Keratinocyte (primary cell): ENCODE measurements at regions not wholly inside any gene's neighbourhood (a gene's known extent, or its start where the extent isn't known, plus 50 kb on each side); places are given as distances from the start of the nearest gene placed in this dataset.

Experiments
- DNase-seq: peaks from one replicate; pipeline ENCODE4 v3.0.0-alpha.2; 2011; ENCODE audit warnings: low read depth, missing footprints, low spot score
- FAIRE-seq: peaks from 2 replicates; lab custom pipeline; 2011; peaks lifted over from hg19 to GRCh38; lab: Jason Lieb, UNC
- H2AFZ ChIP-seq: 2 replicates; pipeline ENCODE4 v1.6.0; 2012; ENCODE audit warnings: low read length, control low read depth, inconsistent platforms; ENCODE audit not compliant: control insufficient read depth
- H3K27ac ChIP-seq: 2 replicates; pipeline ENCODE4 v1.5.1; 2011; ENCODE audit warnings: low read length; ENCODE audit not compliant: control insufficient read depth, insufficient read depth
- H3K27me3 ChIP-seq: 3 replicates; pipeline ENCODE4 v1.6.0; 2011; ENCODE audit warnings: low read length; ENCODE audit not compliant: control insufficient read depth, insufficient read depth; ENCODE audit errors: extremely low read depth
- H3K36me3 ChIP-seq, 2 experiments: 2 replicates in 1 of 2; 3 replicates in 1 of 2; pipeline ENCODE4 v1.5.1; 2011; ENCODE audit warnings: low read length in 2 of 2, mild to moderate bottlenecking in 1 of 2; ENCODE audit not compliant: control insufficient read depth in 2 of 2, insufficient read depth in 2 of 2; ENCODE audit errors: extremely low read depth in 1 of 2
- H3K4me1 ChIP-seq: 3 replicates; pipeline ENCODE4 v1.5.1; 2011; ENCODE audit warnings: low read length; ENCODE audit not compliant: control insufficient read depth, insufficient read depth; ENCODE audit errors: extremely low read depth
- H3K4me2 ChIP-seq: 3 replicates; pipeline ENCODE4 v1.6.0; 2011; ENCODE audit warnings: low read depth, low read length; ENCODE audit not compliant: control insufficient read depth, insufficient read depth; ENCODE audit errors: extremely low read depth
- H3K4me3 ChIP-seq, 3 experiments: fragments of 200-600 bp in 1 of 3; sonication (generic) in 1 of 3; 2 replicates in 2 of 3; 3 replicates in 1 of 3; pipeline ENCODE4 v1.5.1; 2011 to 2016; ENCODE audit warnings: low read length in 3 of 3, mild to moderate bottlenecking in 3 of 3, control low read depth in 2 of 3, inconsistent platforms in 1 of 3, low read depth in 1 of 3, mixed read lengths in 1 of 3, mixed run types in 1 of 3, moderate library complexity in 1 of 3; ENCODE audit not compliant: control insufficient read depth in 2 of 3, insufficient read depth in 2 of 3; ENCODE audit errors: extremely low read depth in 1 of 3
- H3K79me2 ChIP-seq: 2 replicates; pipeline ENCODE4 v1.6.0; 2012; ENCODE audit warnings: low read length; ENCODE audit not compliant: control insufficient read depth, insufficient read depth
- H3K9ac ChIP-seq: 3 replicates; pipeline ENCODE4 v1.6.0; 2011; ENCODE audit warnings: low read length; ENCODE audit not compliant: control insufficient read depth, insufficient read depth; ENCODE audit errors: extremely low read depth
- H3K9me1 ChIP-seq: 3 replicates; pipeline ENCODE4 v1.6.0; 2011; ENCODE audit warnings: low read length; ENCODE audit not compliant: control insufficient read depth, insufficient read depth; ENCODE audit errors: extremely low read depth
- H3K9me3 ChIP-seq: 2 replicates; pipeline ENCODE4 v1.5.1; 2012; ENCODE audit warnings: low read depth, low read length; ENCODE audit not compliant: control insufficient read depth
- H4K20me1 ChIP-seq: 3 replicates; pipeline ENCODE4 v1.6.0; 2011; ENCODE audit warnings: low read length; ENCODE audit not compliant: control insufficient read depth, insufficient read depth; ENCODE audit errors: extremely low read depth
- EZH2 ChIP-seq: IDR thresholded peaks from one replicate; pipeline ENCODE4 v1.6.1; 2012; ENCODE audit warnings: inconsistent platforms, mild to moderate bottlenecking, low read length, moderate library complexity
- dilution Hi-C: fragments of 300-500 bp; cut with MboI; formaldehyde crosslinking; loops from one replicate; pipeline ENCODE4 v1.7.0; 2020; ENCODE audit warnings: low sequenced_read_pairs; ENCODE audit not compliant: extremely low pct_ligation_motif_present
- TF ChIP-seq, protein P1 (sequence below), 3 experiments: IDR thresholded peaks in 1 of 3; conservative IDR thresholded peaks in 1 of 3; optimal IDR thresholded peaks in 1 of 3; 2 replicates in 2 of 3; 3 replicates in 1 of 3; pipeline versions ENCODE3 to v1.5.1; 2011; ENCODE audit warnings: low read length in 3 of 3, mild to moderate bottlenecking in 3 of 3, moderate library complexity in 2 of 3, control low read depth in 1 of 3, inconsistent platforms in 1 of 3; ENCODE audit not compliant: insufficient read depth in 2 of 3; ENCODE audit errors: extremely low read depth in 1 of 3

DNA sequence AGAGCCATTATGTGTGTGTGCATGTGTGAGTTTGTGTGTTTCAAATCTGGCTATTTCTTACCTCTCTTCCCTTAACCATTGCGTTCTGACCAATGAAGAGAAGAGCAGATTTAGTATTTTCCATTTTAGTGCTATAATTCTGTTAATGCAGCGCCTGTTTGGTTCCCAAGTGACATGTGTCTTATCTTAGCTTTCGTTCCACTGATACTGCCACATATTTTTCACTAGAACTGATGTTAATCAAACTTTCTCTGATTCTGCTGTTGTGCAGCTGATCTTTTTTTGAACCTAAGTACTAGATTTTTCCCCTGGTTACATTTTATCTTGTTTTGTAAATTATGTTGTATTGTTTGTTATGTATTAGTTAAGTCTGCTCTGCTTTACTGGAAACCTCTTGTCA, 152.9 kb upstream of the MID1 start:
- Histone ChIP-seq H3K4me3 (no peak overlapping the region), H3K27ac (no peak overlapping the region), H3K9me3 (no peaks in the 10 kb centered on the region), H3K79me2 (no peaks in the 10 kb centered on the region), H3K4me1 (no peaks in the 10 kb centered on the region), H2AFZ (no peak overlapping the region), H4K20me1 (no peaks in the 10 kb centered on the region), H3K4me2 (no peak overlapping the region), H3K9me1 (no peaks in the 10 kb centered on the region), H3K36me3 (no peaks in the 10 kb centered on the region), H3K9ac (no peak overlapping the region), H3K27me3 (no peaks in the 10 kb centered on the region)
- DNase-seq (no peak), FAIRE-seq (no peak)
- TF ChIP-seq EZH2, result no peak
- TF ChIP-seq, protein P1, sequence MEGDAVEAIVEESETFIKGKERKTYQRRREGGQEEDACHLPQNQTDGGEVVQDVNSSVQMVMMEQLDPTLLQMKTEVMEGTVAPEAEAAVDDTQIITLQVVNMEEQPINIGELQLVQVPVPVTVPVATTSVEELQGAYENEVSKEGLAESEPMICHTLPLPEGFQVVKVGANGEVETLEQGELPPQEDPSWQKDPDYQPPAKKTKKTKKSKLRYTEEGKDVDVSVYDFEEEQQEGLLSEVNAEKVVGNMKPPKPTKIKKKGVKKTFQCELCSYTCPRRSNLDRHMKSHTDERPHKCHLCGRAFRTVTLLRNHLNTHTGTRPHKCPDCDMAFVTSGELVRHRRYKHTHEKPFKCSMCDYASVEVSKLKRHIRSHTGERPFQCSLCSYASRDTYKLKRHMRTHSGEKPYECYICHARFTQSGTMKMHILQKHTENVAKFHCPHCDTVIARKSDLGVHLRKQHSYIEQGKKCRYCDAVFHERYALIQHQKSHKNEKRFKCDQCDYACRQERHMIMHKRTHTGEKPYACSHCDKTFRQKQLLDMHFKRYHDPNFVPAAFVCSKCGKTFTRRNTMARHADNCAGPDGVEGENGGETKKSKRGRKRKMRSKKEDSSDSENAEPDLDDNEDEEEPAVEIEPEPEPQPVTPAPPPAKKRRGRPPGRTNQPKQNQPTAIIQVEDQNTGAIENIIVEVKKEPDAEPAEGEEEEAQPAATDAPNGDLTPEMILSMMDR (optimal IDR thresholded peaks at IDR 0.05 in 1 of 3, IDR thresholded peaks at IDR 0.05 in 1 of 3, conservative IDR thresholded peaks at IDR 0.05 in 1 of 3; ENCODE audit: extremely low read depth in 1 of 3, insufficient read depth in 2 of 3, low read length in 3 of 3), result no peak
- dilution Hi-C loops, result no loop called here

DNA sequence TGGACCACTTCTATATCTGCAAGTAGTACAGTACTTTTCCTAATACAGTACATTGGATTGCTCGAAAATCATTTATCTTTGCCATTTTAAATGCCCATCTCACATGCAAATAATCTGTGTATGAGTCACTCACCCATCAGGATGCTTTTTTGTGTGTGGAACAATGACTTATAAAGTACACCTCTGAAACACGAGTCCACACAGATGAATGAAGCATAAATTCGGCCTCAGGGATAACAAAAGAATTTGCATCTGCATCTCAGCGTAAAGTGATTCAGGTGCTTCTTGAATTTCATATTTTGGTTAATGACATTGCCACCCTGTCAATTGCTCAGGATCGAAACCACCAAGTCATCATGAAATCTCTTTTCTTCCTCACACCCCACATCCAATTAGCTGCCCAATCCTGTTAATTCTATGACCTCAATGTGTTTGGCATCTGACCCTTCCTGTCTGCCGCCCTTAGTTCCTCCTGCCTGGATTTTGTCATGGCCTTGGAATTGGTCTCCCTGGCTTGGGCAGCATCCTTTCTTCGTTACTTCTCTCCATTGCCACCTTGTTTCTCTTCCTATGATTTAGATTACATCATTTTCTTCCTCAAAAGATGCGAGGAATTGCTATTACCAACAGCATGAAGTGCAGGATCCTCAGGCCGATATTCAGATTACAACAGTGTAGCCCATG, 161.6 kb upstream of the MID1 start:
- Histone ChIP-seq H2AFZ (no peak overlapping the region), H4K20me1 (no peaks in the 10 kb centered on the region), H3K9me3 (no peaks in the 10 kb centered on the region), H3K27me3 (no peaks in the 10 kb centered on the region), H3K4me1 (no peaks in the 10 kb centered on the region), H3K4me3 (no peak overlapping the region), H3K9ac (no peak overlapping the region), H3K4me2 (no peak overlapping the region), H3K79me2 (no peaks in the 10 kb centered on the region), H3K36me3 (no peaks in the 10 kb centered on the region), H3K9me1 (no peaks in the 10 kb centered on the region), H3K27ac (no peak overlapping the region)
- DNase-seq, result no peak
- TF ChIP-seq EZH2, result no peak
- TF ChIP-seq, protein P1 (optimal IDR thresholded peaks at IDR 0.05 in 1 of 3, IDR thresholded peaks at IDR 0.05 in 1 of 3, conservative IDR thresholded peaks at IDR 0.05 in 1 of 3; ENCODE audit: extremely low read depth in 1 of 3, insufficient read depth in 2 of 3, low read length in 3 of 3), result no peak
- dilution Hi-C loops, result no loop called here
- FAIRE-seq, result no peak
